ENCODE measurements at regions not wholly inside any gene's neighbourhood (a gene's known extent, or its start where the extent isn't known, plus 50 kb on each side); places are given as distances from the start of the nearest gene placed in this dataset.

DNA sequence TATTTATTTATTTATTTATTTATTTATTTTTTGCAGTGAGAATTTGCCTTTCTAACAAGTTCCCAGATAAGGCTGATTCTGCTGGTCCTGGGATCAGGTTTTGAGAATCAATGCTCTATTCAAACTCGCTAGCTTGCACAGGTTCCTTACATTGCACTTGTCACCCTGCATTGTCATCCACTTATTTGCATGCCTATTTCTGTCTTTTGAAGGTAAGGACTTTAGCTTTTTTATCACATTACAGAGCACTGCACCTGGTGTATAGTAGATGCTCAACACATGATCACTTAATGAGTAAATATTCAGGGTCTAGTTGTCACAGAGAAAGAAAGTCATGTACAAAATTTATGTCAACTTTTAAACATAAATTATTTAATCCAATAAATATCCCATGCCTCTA, 219.7 kb upstream of the BTG1 start:
- Histone ChIP-seq H2AFZ (ENCODE audit: low read length, unreplicated experiment) (no peak overlapping the region), H3K27ac (ENCODE audit: low read depth, low read length) (no peak overlapping the region), H3K36me3 (ENCODE audit: insufficient read depth, low read length) (no peaks in the 10 kb centered on the region), H3K4me1 (ENCODE audit: control insufficient read depth, insufficient read depth, low read length, unreplicated experiment) (peaks cover 14% of the 10 kb centered on the region), H3K79me2 (ENCODE audit: control insufficient read depth, insufficient read depth, low read length, unreplicated experiment) (no peaks in the 10 kb centered on the region), H3K27me3 (ENCODE audit: insufficient read depth, low read length) (no peaks in the 10 kb centered on the region), H3K4me3 (ENCODE audit: low read depth, low read length) (no peak overlapping the region)

DNA sequence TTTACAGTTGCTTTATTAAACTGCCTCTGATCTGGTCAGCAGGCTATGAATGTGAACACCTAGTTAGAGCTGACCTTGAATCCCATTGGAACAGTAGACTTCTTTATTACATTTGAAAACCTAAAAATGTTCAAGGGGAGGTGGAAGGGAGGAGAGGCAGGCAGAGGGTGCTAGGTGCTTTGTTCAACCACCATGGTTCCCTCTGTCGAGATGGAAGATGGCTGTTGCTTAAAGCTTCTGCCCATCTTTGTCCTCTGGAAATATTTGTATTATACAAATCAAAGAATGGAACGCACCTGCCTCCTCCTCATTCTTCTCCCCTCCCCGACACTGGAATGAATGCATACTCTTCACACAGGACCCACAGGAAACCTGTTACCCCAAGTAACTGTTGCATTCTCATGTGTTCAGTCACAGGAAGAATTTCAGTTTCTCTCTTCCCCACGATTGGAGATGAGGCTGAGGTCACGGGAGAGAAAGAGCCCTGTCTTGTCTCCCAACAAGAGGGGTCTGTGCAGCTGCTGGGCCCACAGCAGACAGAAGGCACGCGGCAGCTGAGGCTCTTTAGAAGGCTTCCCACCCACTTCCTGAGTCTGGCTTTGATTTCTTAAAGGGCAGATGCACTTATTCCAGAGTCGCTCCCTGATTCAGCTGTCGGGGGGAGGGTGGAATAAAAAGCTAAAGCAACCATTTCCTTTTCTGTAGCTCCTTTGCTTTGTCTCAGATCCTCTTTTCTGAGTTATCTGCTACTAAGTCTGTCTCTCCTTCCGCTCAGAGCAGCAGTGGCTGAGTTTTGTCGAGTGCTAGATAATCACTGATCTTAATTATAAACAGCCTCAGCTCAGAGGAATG, 217.9 kb upstream of the BTG1 start:
- Histone ChIP-seq H3K36me3 (ENCODE audit: insufficient read depth, low read length) (no peaks in the 10 kb centered on the region), H2AFZ (ENCODE audit: low read length, unreplicated experiment) (peak overlapping the region; percentile 32), H3K79me2 (ENCODE audit: control insufficient read depth, insufficient read depth, low read length, unreplicated experiment) (no peaks in the 10 kb centered on the region), H3K27ac (ENCODE audit: low read depth, low read length) (no peak overlapping the region), H3K4me1 (ENCODE audit: control insufficient read depth, insufficient read depth, low read length, unreplicated experiment) (no peaks in the 10 kb centered on the region), H3K4me3 (ENCODE audit: low read depth, low read length) (no peak overlapping the region), H3K27me3 (ENCODE audit: insufficient read depth, low read length) (no peaks in the 10 kb centered on the region)

DNA sequence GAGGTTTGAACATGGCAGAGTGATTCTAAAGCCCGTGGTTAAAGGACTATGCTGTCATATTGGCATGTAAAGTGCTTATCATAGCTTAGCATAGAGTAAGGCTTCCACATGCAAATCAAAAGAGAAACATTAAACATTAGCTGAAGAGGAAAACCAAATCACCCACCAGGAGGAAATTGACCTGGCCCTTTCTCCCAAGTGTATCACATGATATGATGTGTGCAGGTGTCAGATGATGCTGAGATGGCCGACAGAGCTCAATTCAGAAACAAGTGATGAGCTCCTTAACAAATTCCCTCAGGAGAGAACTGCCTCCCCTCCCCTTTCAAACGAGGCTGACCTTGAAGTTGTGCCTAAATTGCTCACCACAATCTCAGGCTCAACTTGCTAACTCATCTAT, 217.1 kb upstream of the BTG1 start:
- H3K36me3 ChIP-seq (ENCODE audit: insufficient read depth, low read length): no peaks in the 10 kb centered on the region
- no peak overlapping the region for H3K27ac ChIP-seq (ENCODE audit: low read depth, low read length)
- H3K79me2 ChIP-seq (ENCODE audit: control insufficient read depth, insufficient read depth, low read length, unreplicated experiment): no peaks in the 10 kb centered on the region
- H2AFZ ChIP-seq (ENCODE audit: low read length, unreplicated experiment): no peak overlapping the region
- H3K4me3 ChIP-seq (ENCODE audit: low read depth, low read length): no peak overlapping the region
- H3K4me1 ChIP-seq (ENCODE audit: control insufficient read depth, insufficient read depth, low read length, unreplicated experiment): no peaks in the 10 kb centered on the region
- H3K27me3 ChIP-seq (ENCODE audit: insufficient read depth, low read length): no peaks in the 10 kb centered on the region

DNA sequence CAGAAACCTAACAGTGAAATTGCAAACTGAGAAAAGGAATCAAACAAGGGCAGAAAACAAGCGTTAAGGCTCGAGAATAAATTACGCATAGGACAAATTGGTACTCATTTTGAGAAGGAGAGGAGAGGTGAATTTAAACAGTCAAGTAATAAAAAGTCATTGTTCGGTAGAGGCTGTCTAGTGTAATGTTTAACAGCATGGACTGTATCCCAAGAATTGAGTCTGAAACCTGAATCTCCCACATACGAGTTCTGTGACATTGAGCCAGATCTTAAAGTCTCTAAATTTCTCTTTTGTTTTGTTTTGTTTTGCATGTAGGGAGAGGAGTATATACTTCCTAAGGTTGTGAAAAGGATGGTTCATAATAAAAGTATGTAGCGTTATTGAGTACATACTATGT, 216.5 kb upstream of the BTG1 start:
- Histone ChIP-seq H3K4me3 (ENCODE audit: low read depth, low read length) (no peak overlapping the region), H3K79me2 (ENCODE audit: control insufficient read depth, insufficient read depth, low read length, unreplicated experiment) (no peaks in the 10 kb centered on the region), H3K27ac (ENCODE audit: low read depth, low read length) (no peak overlapping the region), H3K36me3 (ENCODE audit: insufficient read depth, low read length) (no peaks in the 10 kb centered on the region), H3K27me3 (ENCODE audit: insufficient read depth, low read length) (no peaks in the 10 kb centered on the region), H3K4me1 (ENCODE audit: control insufficient read depth, insufficient read depth, low read length, unreplicated experiment) (no peaks in the 10 kb centered on the region), H2AFZ (ENCODE audit: low read length, unreplicated experiment) (no peak overlapping the region)

DNA sequence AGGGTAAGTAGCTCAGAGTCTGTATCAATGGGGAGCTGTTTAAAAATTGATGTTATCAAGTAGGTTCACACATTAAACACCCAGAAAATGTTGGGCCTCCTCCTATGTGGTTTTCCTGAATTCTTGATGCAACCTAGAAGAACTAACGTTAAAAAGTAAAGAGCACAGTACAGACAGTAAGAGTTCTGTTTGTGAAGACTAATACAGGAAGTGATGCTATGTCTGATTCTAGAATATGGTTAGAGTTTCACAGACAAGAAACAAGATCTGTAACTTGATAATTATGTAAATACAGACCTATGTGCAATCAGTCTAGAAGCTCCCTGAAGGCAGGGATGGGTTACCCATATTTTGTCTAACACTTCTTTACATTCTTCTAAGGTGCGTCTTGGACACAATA, 214.9 kb upstream of the BTG1 start:
- no peaks in the 10 kb centered on the region for H3K4me1 ChIP-seq (ENCODE audit: control insufficient read depth, insufficient read depth, low read length, unreplicated experiment)
- no peak overlapping the region for H3K27ac ChIP-seq (ENCODE audit: low read depth, low read length)
- no peaks in the 10 kb centered on the region for H3K27me3 ChIP-seq (ENCODE audit: insufficient read depth, low read length)
- no peak overlapping the region for H3K4me3 ChIP-seq (ENCODE audit: low read depth, low read length)
- no peaks in the 10 kb centered on the region for H3K36me3 ChIP-seq (ENCODE audit: insufficient read depth, low read length)
- H2AFZ ChIP-seq (ENCODE audit: low read length, unreplicated experiment): no peak overlapping the region
- H3K79me2 ChIP-seq (ENCODE audit: control insufficient read depth, insufficient read depth, low read length, unreplicated experiment): no peaks in the 10 kb centered on the region

DNA sequence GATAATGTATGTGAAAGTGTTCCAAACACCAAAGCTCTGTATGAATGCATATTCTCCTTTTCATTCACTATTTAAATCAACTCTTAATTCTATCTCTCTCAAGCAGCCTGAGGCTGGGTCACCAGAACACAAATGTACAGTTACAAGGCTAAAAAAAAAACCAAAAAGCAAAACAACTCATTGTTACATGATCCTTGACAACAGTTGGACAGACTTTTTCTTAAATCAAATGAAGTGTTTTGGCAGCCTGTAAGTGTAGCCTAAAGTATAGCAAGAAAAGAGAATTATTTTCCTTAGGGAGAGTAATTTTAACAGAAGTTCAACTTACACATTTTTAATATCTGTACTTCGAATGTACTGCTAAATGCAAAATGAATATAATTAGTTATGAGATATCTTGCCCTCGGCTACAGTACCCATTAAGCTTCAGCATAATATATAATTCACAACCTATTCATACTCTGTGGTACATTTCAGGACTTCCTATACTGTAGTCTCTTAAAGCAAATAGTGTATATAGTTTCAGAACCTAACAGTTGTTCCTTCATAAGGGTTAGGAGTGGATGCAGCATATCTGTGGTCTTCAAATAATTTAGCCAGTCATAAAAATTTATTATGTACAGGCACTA, 214.0 kb upstream of the BTG1 start:
- H3K27ac ChIP-seq (ENCODE audit: low read depth, low read length): no peak overlapping the region
- no peak overlapping the region for H2AFZ ChIP-seq (ENCODE audit: low read length, unreplicated experiment)
- no peaks in the 10 kb centered on the region for H3K79me2 ChIP-seq (ENCODE audit: control insufficient read depth, insufficient read depth, low read length, unreplicated experiment)
- no peaks in the 10 kb centered on the region for H3K27me3 ChIP-seq (ENCODE audit: insufficient read depth, low read length)
- no peaks in the 10 kb centered on the region for H3K4me1 ChIP-seq (ENCODE audit: control insufficient read depth, insufficient read depth, low read length, unreplicated experiment)
- H3K36me3 ChIP-seq (ENCODE audit: insufficient read depth, low read length): no peaks in the 10 kb centered on the region
- no peak overlapping the region for H3K4me3 ChIP-seq (ENCODE audit: low read depth, low read length)

DNA sequence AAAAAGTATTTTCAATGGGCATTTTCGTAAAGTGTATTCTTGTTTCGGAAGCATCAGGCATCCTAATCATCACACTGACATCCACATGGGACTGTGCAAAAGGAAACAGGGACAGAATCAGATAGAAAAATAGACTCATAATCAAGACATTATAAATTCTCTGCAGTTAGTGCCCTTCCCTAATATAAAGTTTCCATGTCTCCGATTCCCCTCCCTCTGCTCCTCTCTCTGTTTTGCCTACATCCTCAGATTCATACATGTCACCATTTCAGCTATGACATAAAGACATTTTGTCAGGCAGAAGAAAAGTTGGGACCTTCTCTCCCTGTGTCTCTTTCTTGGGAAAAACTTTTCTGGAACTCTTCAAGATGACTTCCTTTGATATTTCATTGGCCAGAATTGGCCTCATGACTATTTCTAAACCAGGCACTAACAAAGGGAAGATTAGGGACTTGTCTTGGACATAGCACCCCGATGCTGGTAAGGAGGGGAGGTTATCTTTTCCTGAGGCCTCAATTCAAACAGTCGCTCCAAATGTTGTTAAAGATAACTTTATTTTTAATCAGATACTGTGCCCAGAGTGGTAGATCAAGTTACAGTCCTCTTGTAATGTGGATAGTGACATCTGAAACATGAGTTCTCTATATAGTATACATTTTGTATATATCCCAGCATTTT, 212.1 kb upstream of the BTG1 start:
- no peak overlapping the region for H2AFZ ChIP-seq (ENCODE audit: low read length, unreplicated experiment)
- no peaks in the 10 kb centered on the region for H3K79me2 ChIP-seq (ENCODE audit: control insufficient read depth, insufficient read depth, low read length, unreplicated experiment)
- H3K27me3 ChIP-seq (ENCODE audit: insufficient read depth, low read length): no peaks in the 10 kb centered on the region
- no peak overlapping the region for H3K27ac ChIP-seq (ENCODE audit: low read depth, low read length)
- no peaks in the 10 kb centered on the region for H3K4me1 ChIP-seq (ENCODE audit: control insufficient read depth, insufficient read depth, low read length, unreplicated experiment)
- H3K4me3 ChIP-seq (ENCODE audit: low read depth, low read length): no peak overlapping the region
- no peaks in the 10 kb centered on the region for H3K36me3 ChIP-seq (ENCODE audit: insufficient read depth, low read length)

DNA sequence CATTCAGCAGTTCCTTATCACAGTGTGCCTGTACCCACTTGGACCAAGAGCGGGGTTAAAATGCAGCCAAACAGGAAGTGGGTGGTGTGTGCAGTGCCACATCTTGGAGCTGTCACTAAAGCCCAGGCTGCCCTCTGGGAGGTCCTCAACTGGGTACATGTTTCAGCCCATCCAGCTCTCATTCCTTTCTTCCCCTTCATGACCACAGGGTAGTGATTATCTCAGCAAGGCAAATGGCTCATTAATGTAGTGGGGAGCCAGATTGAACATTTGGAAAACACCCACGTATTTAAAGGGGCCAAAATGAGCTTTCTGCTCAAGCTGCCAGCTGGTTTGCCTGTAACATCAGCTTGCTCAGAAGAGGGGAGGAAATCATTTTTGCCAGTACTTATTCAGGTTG, 210.8 kb upstream of the BTG1 start:
- Histone ChIP-seq H3K4me1 (ENCODE audit: control insufficient read depth, insufficient read depth, low read length, unreplicated experiment) (no peaks in the 10 kb centered on the region), H3K27ac (ENCODE audit: low read depth, low read length) (no peak overlapping the region), H3K27me3 (ENCODE audit: insufficient read depth, low read length) (no peaks in the 10 kb centered on the region), H3K36me3 (ENCODE audit: insufficient read depth, low read length) (no peaks in the 10 kb centered on the region), H3K4me3 (ENCODE audit: low read depth, low read length) (no peak overlapping the region), H3K79me2 (ENCODE audit: control insufficient read depth, insufficient read depth, low read length, unreplicated experiment) (no peaks in the 10 kb centered on the region), H2AFZ (ENCODE audit: low read length, unreplicated experiment) (no peak overlapping the region)

DNA sequence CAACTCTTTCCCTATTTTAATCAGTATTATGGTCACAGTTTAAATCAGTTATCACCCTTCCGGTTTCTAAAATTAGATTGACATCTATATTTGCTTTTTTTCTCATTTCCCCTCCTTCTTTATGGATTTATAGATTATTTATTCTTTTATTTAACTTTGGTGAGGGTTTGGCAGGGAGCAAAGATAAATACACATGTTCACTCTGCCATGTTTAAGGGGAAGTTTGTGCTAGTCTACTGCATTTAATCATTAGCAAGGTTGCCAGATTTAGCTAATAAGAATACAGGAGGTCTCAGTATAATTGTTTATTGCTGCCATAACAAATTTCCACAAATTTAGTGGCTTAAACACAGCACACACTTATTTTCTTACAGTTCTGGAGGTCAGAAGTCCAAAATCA, 204.0 kb upstream of the BTG1 start:
- no peak overlapping the region for H3K4me3 ChIP-seq (ENCODE audit: low read depth, low read length)
- no peaks in the 10 kb centered on the region for H3K27me3 ChIP-seq (ENCODE audit: insufficient read depth, low read length)
- no peaks in the 10 kb centered on the region for H3K4me1 ChIP-seq (ENCODE audit: control insufficient read depth, insufficient read depth, low read length, unreplicated experiment)
- no peak overlapping the region for H3K27ac ChIP-seq (ENCODE audit: low read depth, low read length)
- no peaks in the 10 kb centered on the region for H3K36me3 ChIP-seq (ENCODE audit: insufficient read depth, low read length)
- no peak overlapping the region for H2AFZ ChIP-seq (ENCODE audit: low read length, unreplicated experiment)
- no peaks in the 10 kb centered on the region for H3K79me2 ChIP-seq (ENCODE audit: control insufficient read depth, insufficient read depth, low read length, unreplicated experiment)

DNA sequence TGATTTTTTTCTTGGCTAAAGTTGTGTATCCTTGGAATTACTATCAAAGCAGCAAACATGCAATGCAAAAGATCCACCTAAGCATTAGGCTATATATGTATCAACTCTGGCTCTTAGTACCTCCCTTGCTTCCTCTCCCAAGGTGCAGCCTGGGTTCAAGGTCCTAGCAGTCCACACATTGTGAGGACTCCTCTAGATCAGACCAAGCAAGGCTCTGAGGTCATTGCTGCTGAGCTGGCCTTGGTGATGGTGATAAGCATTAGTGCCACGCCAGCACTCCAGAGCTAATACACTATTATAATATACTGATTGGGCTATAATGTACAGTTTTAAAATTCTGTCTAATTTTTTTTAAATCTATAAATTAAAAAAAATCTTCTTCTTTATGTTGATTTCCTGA, 196.9 kb upstream of the BTG1 start:
- H3K27ac ChIP-seq (ENCODE audit: low read depth, low read length): no peak overlapping the region
- H3K27me3 ChIP-seq (ENCODE audit: insufficient read depth, low read length): no peaks in the 10 kb centered on the region
- H3K4me1 ChIP-seq (ENCODE audit: control insufficient read depth, insufficient read depth, low read length, unreplicated experiment): no peaks in the 10 kb centered on the region
- no peaks in the 10 kb centered on the region for H3K36me3 ChIP-seq (ENCODE audit: insufficient read depth, low read length)
- H3K4me3 ChIP-seq (ENCODE audit: low read depth, low read length): no peak overlapping the region
- no peak overlapping the region for H2AFZ ChIP-seq (ENCODE audit: low read length, unreplicated experiment)
- H3K79me2 ChIP-seq (ENCODE audit: control insufficient read depth, insufficient read depth, low read length, unreplicated experiment): no peaks in the 10 kb centered on the region
